ENCODE measurements at regions not wholly inside any gene's neighbourhood (a gene's known extent, or its start where the extent isn't known, plus 50 kb on each side); places are given as distances from the start of the nearest gene placed in this dataset.

GRCh38 chr2:16118611-16119590, 178.6 kb downstream of the MYCN start:
- DNase-seq (ENCODE audit: low spot score), result no peak
- intact Hi-C loops (cut with DNase I), result no loop called here

DNA sequence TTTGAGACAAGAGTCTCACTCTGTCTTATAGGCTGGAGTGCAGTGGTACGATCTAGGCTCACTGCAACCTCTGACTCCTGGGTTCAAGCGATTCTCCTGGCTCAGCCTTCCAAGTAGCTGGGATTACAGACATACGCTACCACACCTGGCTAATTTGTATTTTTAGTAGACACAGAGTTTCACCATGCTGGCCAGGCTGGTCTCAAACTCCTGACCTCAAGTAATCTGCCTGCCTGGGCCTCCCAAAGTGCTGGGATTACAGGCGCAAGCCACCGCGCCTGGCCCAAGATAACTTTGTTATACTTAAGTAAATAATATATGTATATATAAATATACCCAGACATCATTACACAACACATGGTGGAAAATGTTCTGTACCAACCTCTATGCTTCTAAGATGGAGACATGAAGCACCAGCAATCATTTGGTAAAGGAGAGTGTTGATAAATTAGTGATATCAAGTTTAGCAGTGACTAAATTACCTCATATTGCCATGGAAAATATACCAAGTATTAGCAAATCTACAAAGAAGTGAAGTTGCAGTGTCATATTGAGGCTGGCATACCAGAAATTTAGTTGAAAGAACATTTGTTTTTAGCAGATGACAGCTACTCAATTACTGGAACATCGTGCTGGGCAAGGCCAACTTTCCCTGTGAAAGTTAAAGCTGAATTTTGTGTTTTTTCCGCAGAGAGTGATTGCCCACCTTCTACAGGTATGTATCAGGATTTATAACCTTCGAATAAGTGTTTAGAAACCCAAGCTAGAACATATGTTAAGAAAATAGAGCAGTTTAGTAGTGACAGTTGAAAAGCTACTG, 177.7 kb downstream of the MYCN start:
- intact Hi-C loops (cut with DNase I), result no loop called here
- DNase-seq (ENCODE audit: low spot score), result no peak

DNA sequence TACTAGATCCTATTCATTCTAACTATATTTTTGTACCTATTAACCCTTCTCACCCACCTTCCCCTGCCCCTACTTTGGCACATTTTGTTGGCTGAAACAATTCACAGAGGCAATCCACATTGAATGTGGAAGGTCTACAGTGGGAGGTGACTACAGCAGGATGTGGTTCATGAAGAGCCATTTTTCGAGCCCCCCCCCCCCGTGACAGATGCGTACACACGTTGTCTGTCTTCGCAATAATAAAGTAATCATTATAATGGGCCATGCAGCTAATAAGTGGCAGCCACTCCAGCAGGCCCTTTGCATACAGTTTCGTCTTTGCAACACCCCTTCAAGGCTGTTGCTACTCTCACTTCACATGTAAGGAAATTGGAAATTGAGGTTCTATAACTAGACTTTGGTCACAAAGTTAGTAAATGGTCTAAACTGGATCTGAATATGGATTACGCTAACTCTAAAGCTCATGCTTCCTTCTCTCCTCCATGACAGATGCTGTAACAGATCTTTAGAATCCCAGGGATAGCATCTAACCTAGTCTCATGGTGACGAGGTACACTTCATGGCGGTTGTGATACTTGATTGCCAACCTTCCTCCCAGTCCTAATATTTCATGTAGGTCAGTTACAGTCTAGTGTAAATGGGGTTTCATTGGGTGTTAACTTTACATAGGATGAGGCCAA, 176.8 kb downstream of the MYCN start:
- DNase-seq (ENCODE audit: low spot score), result no peak
- intact Hi-C loops (cut with DNase I), result no loop called here

GRCh38 chr2:16115881-16116830, 175.8 kb downstream of the MYCN start:
- no peak for DNase-seq (ENCODE audit: low spot score)
- intact Hi-C loops (cut with DNase I), result no loop called here

DNA sequence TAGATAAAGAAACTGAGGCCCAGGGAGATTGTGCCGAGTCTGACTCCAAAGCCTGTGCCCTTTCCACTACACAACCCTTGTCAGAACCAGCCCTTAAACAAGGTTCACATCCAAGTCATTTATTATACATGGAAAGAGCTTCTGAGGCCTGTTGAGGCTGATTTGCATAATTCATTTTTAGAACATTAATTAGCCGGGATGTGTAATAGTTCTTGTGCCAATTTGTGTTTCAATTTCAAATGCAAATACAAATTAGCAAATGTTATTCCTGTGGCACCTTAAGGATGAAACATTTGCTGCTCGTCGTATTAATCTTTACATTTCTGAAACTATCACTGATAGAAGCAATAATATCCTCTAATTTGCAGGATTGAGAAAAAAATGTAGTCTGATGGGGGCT, 174.9 kb downstream of the MYCN start:
- intact Hi-C loops (cut with DNase I), result no loop called here
- DNase-seq (ENCODE audit: low spot score), result no peak

DNA sequence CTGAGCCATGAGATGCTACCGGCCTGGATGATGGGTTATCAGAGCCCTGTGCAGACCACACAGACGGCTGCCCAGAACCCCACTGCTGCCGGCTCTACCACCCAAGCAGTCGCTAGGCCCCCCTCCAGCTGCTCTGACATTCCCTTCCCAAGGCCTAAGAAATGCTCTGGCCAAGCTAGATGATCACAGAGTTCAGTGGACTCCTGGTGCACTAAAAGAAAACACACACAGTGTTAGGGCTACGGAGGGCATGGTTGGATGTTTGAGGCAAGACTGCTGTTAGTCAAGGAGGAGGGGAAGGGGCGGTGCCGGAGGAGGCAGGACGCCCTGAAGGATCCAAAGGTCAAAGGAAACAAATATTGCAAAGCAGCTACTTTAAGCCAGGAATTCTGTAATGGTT, 174.5 kb downstream of the MYCN start:
- DNase-seq (ENCODE audit: low spot score), result no peak
- intact Hi-C loops (cut with DNase I), result no loop called here

GRCh38 chr2:16114070-16114469, 173.7 kb downstream of the MYCN start:
- DNase-seq (ENCODE audit: low spot score), result no peak
- intact Hi-C loops (cut with DNase I), result no loop called here

- DNase-seq (ENCODE audit: low spot score), result no peak
- intact Hi-C loops (cut with DNase I), result no loop called here
These were observed 173.2 kb downstream of the MYCN start for GRCh38 chr2:16113568-16113967.

DNA sequence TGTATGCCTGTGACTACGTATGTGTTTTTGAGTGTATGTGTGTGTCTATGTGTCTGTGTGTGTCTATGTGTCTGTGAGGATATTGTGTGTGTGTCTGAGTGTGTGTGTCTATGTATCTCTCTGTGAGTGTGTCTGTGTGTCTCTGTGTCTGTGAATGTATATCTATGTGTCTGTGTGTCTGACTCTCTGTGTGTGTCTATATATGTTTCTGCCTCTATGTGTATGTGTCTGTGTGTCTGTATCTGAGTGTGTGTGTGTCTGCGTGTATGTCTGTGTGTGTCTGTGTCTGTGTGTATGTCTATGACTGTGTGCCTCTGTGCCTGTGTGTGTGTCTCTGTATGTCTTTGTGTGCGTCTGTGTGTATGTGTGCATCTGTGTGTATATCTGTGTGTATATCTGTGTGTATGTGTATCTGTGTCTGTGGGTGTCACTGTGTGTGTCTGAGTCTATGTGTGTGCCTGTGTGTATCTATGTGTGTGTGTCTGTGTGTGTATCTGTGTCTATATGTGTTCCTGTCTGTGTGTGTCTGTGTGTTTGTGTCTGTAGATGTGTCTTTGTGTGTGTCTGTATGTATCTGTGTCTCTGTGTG, 172.7 kb downstream of the MYCN start:
- intact Hi-C loops (cut with DNase I), result no loop called here

DNA sequence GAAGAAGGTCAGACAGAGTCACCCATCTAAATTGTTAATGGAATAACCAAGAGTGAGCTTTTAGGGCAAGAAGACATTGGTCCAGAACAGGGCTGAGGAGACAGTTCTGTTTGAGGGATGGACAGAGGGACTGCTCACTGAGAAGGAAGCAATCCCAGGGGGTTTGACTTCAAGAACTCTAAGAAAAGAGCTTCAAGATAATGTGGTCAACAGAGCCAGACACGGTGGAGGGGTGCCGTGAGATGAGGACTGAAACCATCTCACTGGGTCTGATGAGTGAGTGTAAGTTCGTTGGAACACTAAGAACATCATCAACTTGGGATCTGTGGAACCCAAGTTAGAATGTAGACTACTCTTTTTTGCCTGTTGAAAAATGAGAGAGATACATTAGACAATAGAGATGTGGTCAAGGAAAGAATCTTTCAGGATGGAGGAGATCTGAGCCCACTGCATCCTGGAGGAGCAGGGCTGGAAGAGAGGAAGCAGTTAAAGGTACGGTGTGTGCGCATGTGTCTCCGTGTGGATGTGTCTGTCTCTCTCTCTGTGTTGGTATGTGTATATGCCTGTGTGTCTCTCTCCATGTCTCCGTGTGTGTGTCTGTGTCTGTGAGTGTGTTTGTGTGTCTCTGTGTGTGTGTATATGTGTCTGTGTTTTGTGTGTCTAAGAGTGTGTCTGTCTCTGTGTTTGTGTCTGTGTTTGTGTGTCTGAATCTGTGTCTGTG, 172.1 kb downstream of the MYCN start:
- intact Hi-C loops (cut with DNase I), result no loop called here
- DNase-seq (ENCODE audit: low spot score), result no peak

More for the DNA sequence above, 172.7 kb downstream of the MYCN start:
- DNase-seq (ENCODE audit: low spot score), result no peak

DNA sequence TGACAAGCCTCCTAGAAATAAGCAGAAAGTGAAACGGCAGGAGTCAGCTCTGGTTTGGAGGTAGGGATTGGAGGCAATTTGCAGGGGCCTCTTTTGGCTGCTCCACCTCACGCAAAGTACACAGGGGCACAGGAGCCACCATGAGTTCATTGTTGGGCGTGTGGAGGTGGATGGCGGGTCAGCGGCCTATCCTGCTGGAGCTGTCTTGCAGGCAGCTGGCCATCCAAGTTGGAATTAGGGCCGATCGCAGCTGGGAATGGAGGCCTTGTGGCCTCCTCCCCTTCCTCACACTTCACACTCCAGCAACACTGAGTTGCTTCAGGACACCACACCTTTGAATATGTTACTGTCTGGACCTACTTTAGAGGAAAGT, 171.5 kb downstream of the MYCN start:
- intact Hi-C loops (cut with DNase I), result no loop called here
- DNase-seq (ENCODE audit: low spot score), result no peak

GRCh38 chr2:16109821-16110310, 169.5 kb downstream of the MYCN start:
- no peak for DNase-seq (ENCODE audit: low spot score)
- intact Hi-C loops (cut with DNase I), result no loop called here

GRCh38 chr2:16109368-16109820, 169.0 kb downstream of the MYCN start:
- DNase-seq (ENCODE audit: low spot score), result no peak
- intact Hi-C loops (cut with DNase I), result no loop called here

- no peak for DNase-seq (ENCODE audit: low spot score)
These were observed 166.9 kb downstream of the MYCN start for GRCh38 chr2:16107246-16107645.

DNA sequence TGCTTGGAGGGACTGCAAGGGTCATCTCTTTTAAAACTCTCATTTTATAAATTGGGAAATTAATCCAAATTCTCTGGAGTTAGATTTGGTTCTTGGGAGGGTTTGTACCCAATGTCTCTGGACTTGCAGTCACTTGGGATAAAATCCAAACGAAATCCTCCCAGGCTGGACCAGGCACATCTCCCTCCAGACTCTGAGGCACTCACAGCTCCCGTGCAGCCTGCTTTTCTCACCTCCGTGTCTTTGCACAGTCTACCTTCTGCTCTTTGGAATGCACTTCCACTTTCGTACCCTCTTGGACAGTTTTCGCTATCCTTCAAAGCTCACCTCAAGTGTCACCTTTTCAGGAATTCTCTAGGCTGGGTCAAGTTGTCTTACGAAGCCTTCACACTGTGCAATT, 166.3 kb downstream of the MYCN start:
- intact Hi-C loops (cut with DNase I), result no loop called here
- DNase-seq (ENCODE audit: low spot score), result no peak

More at GRCh38 chr2:16107246-16107645, 166.9 kb downstream of the MYCN start:
- intact Hi-C loops (cut with DNase I), result no loop called here

DNA sequence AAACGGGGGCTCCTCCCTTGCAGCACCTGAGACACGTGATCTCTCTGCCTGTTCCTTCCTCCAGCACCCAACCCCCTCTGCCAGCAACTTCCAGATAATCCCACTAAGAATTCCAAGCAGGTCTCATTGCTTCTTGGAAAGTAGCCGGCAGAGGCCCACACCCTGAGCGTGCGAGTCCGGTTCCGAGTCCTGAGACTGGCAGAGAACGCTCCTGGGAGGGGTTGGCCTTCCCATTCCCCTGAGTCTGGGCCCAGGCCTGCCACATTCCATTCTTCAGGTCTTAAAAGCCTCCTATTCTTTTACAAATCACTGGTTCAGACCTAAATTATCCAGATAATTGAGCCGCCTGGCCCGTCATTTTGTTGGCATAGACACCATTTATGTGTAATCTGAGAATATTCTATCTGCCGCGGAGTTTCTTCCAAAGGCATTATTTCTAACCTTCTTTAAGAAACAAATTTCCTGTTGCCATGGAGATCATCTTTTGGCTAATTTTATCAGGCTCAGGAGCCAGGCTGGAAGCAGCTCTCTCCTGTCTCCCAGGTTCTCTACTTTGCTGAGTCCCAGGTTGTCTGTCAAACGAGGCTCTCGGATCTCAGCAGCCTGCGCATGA, 165.4 kb downstream of the MYCN start:
- no peak for DNase-seq (ENCODE audit: low spot score)
- intact Hi-C loops (cut with DNase I), result no loop called here

GRCh38 chr2:16104949-16105668, 164.8 kb downstream of the MYCN start:
- no peak for DNase-seq (ENCODE audit: low spot score)
- intact Hi-C loops (cut with DNase I), result no loop called here

All from cardiac septum (tissue), 1 donor.